ENCODE measurements at regions not wholly inside any gene's neighbourhood (a gene's known extent, or its start where the extent isn't known, plus 50 kb on each side); places are given as distances from the start of the nearest gene placed in this dataset.
"Not testable (repeated sequence)": the region's sequence is repeated elsewhere in the genome, so short reads cannot be mapped to it uniquely, and the experiment has no call there.

DNA sequence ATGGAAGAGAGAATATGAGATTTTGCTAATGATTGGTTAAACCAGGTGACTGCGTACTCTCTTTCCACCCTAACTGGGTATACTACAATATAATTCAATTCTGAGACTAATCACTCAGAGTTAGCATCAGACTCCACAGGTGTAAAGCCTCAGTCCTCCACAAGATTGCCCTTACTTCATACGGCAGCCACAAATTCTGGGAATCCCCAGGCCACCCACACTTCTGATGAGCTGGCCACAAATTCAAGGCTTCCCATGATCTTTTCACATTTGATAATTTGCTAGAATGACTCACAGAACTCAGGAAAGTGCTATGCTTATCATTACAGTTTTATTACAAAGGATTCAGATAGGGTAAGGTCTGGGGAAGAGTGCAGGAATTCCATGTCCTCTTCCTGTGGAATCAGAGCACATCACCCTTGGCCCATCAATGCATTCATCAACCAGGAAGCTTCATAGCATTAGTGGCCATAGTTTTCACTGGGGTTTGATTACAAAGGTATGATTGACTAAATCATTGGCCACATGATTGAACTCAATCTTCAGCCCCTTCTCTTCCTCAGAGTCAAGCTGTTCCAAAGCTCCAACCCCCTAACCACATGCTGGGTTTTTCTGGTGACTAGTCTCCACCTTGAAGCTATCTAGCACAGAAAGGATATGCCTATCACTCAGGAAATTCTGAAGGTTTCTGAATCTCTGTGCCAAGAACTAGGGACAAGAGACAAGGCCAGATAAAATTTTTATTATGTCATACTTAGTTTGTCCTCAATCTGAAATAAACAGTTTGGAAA lies 131.7 kb downstream of the HHIPL2 start:
- DNase-seq (ENCODE audit: low spot score), result no peak

GRCh38 chr1:222415441-222415840 lies 132.5 kb downstream of the HHIPL2 start:
- no peak for DNase-seq (ENCODE audit: low spot score)

DNA sequence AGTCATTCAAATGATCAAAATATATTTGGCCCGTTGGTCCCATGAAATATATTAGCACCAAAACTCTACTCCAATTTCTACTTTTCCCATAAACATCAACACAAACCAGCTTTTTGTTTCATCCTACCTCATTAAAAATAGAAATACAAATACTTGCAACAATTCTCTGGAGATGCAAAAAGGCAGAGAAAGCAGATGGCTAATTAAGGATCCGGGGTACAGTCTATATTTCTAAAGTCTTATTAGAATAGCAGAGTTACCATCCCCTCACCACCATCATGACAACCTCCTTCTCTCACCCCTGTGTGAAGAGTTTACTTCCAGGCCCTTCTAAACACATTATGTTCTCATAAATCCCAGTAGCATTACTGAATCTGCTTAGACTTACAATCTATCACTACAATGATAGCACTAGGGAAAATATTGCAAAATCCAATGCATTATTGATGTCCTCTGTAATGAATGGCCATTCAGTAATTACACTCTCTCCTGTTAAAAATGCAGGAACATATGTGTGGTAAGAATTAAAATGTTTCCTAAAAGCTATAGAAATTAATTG lies 133.8 kb downstream of the HHIPL2 start:
- DNase-seq (ENCODE audit: low spot score), result no peak

- DNase-seq (ENCODE audit: low spot score), result no peak
Observed at GRCh38 chr1:222413436-222413835, 134.5 kb downstream of the HHIPL2 start.

DNA sequence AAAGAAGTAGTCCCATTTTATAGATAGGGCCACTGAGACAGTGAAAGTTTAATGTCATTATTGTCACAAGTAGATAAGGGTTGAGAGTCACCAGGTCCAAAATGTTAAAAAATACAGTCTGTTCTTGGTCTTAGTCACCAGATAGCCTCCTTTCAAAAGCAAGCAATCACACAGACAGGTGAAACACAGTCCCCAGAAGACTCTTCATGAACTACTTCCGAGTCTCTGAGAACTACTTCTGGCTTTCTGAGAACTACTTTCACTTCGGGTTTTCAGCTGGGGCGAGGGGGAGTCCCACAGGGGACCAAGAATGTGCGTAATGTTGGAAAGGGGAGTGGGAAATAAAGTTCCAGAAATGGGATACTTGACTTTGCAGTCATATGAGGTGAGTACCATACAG lies 143.2 kb downstream of the HHIPL2 start:
- DNase-seq (ENCODE audit: low spot score), result no peak

DNA sequence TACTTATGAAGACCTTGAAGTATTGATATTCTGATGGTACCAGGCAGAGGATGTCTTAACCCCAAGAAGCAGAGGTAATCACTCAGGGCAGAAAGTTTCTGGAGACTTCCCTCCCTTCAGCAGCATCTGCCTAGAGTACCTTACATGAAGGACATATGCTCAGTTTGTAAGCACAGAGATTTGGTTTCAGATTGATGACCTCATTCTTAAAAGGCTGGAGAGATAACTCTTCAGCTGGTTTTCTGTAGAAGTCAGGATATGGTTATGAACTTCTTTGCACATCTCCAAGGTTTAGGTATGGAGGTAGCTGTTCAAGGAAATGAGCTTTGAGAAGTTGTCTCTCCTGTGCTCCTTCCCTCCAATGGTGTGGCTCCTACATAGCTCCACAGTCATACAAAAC lies 148.7 kb downstream of the HHIPL2 start:
- DNase-seq (ENCODE audit: low spot score), result no peak

DNA sequence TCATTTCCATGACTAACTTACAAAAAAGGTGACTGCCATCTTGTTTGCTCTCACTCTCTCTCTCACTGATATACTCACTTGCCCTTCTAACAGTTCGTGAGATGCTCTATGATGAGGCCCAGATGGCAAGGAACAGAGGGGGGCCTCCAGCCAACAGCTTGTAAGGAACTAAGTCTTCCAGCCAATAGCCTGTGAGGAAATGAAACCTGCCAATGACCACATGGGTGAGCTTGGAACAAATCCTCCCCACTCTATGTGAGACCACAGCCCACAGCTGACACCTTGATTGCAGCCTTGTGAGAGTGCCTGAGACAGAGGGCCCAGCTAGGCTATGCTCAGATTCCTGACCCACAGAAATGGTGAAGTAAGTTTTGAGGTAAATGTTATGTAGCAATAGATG lies 153.7 kb downstream of the HHIPL2 start:
- DNase-seq (ENCODE audit: low spot score), result no peak

DNA sequence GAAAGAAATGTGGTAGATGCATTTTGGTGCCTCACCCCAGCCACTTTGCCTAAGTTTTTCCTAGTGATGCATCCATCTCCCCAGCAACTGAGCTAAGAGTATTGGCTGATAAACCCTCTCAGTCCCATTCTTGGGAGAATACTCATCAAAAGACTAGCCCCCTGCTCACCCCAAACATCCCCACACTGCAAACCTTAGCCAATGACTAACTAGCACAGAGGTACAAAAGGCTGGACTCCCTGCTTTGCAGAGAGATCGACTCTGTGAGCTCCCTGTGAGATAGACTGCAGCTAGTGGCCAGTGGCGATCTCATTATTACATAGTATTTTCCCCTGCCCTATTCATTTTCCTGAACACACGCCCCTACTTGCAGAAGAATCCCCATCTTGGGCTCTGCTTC lies 155.3 kb downstream of the HHIPL2 start:
- peak; percentile 16 for DNase-seq (ENCODE audit: low spot score)

DNA sequence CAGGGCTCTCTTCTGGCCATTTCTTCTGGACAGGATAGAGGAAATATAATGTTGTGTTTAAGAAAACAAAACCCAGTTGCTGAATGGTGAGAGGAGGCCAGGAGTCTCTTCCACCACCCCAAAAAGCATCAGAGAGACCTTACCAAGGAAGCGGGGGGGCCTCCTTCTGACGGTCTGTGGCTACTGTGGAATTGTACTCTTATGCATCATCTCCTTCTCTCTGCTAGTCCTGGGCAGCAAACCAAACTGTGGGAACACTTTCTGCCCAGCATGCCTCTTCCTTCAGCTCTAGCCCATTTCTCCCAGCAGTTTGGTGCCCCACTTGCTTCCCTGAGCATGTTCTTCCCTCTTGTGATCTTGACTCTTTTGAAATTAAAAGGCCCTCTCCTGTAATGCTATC lies 157.7 kb downstream of the HHIPL2 start:
- peak; percentile 70 for DNase-seq (ENCODE audit: low spot score)

GRCh38 chr1:222387007-222387814 lies 160.7 kb downstream of the HHIPL2 start:
- no peak for DNase-seq (ENCODE audit: low spot score)

- no peak for DNase-seq (ENCODE audit: low spot score)
Observed at GRCh38 chr1:222385955-222386354, 161.9 kb downstream of the HHIPL2 start.

DNA sequence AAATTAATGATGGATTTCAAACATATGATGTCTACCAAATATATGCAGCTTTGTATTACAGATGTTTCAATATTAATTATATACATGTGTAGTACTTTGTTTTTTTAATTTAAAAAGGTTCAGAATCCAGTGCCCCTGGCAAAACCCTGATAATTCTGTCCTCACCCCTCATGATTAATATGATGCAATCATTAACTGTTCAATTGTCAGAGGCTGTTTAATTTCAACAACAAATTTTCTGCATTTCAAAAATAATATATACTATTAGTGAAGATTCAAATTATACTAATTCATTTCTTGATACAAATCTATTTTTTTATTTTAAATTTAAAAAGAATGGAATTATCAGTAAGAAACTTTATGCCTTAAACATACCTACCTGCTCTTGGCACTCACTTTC lies 162.6 kb downstream of the HHIPL2 start:
- DNase-seq (ENCODE audit: low spot score), result no peak

DNA sequence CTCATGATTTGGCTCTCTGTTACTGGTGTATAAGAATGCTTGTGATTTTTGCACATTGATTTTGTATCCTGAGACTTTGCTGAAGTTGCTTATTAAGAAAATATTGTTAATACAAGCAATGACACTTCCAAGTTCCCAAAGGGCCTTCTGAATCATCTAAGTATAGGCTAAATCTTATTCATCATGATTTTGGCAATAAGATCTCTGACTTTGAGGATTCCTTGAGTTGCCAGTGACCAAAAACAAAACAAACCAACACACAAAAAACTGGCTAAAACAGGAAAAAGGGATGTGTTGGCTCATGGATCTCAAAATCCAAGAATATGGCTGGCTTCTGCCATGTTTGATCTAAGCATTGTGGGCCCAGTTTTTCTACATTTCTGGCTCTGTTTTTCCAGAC lies 163.4 kb downstream of the HHIPL2 start:
- DNase-seq (ENCODE audit: low spot score), result no peak

- no peak for DNase-seq (ENCODE audit: low spot score)
Observed at GRCh38 chr1:222382171-222382570, 165.7 kb downstream of the HHIPL2 start.

GRCh38 chr1:222377428-222378088 lies 170.3 kb downstream of the HHIPL2 start:
- no peak for DNase-seq (ENCODE audit: low spot score)

DNA sequence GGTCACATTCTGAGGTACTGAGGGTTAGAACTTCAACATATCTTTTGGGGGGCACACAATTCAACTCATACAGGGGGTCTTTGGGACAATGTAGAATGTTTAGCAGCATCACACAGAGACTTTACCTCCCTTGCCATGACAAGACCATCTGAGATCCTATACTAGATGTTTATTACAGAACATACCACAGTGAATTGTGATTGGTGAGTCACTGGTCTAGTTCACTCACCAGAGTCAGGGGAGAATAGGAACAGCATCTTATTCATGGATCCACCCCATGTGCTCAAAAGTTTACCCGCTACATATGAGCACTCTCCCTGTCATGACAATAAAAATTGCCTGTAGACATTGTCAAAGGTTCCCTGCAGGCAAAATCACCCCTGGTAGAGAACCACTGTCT lies 171.1 kb downstream of the HHIPL2 start:
- DNase-seq (ENCODE audit: low spot score), result not testable (repeated sequence)

GRCh38 chr1:222375701-222376100 lies 172.2 kb downstream of the HHIPL2 start:
- DNase-seq (ENCODE audit: low spot score), result no peak

GRCh38 chr1:222373831-222374602 lies 173.9 kb downstream of the HHIPL2 start:
- DNase-seq (ENCODE audit: low spot score), result no peak

DNA sequence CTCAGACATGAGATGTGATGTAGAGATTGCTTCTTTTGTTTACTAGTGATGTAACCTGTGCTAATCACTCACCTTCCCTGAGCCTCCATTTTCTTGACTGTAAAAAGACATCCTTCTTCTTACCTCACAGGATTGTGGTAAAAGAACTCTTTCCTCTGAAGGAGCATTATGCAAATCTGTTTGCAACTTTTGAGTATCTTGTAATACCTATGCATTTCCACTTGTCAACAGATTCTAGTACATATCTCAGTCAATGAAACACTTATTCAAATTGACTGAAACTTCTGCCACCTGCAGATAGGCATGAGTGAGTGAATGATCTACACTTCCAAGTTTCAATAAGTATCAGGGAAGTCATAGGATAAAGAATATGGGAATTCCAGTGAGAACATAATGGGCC lies 174.7 kb downstream of the HHIPL2 start:
- no peak for DNase-seq (ENCODE audit: low spot score)

- DNase-seq (ENCODE audit: low spot score), result peak; percentile 47
Observed at GRCh38 chr1:222372221-222372620, 175.7 kb downstream of the HHIPL2 start.

DNA sequence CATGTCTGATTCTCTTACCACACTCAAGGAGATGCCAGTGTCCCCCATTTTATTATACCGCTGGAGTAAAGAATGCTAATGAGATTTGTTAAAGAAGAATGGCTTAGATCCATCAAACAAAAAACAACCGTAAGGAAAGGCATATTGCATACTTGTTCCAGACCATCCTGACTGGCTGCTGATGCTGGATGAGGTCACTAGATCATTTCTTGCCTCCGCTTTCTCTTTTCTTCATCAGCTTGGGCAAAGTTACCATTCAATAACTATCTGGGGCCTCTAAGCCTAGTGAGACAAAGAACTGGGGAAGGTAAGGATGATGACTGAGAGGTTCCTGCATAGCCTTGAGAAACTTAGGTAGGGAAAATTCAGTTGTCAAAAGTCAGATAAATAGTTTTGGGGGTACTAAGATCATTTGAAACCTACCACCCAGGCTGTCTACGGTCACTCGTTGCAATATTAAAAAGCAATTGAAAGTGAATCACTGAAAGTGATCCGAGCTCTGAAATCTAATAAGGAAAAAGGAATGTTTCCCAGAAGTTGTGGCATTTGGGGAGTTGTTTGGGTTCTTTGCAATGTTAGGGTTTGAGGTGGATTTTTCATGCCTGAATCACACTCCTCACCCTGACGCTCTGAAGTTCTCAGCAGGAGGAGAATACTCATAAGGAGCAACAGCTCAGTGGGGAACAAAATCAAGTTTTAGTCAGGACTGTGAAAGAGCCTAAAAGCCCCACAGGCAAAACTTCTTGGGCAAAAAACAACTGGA lies 176.8 kb downstream of the HHIPL2 start:
- DNase-seq (ENCODE audit: low spot score), result peak; percentile 86

Data from GM03348 (cell line).